Hepatocyte (in vitro differentiated cells): ENCODE measurements at regions not wholly inside any gene's neighbourhood (a gene's known extent, or its start where the extent isn't known, plus 50 kb on each side); places are given as distances from the start of the nearest gene placed in this dataset.

ENCODE experiments used
- EZH2 ChIP-seq: fragments of 200-600 bp; sonication (generic); IDR thresholded peaks from 2 replicates; pipeline ENCODE4 v1.6.1; 2016; ENCODE audit warnings: antibody characterized with exemption, mild to moderate bottlenecking, borderline replicate concordance
- TF ChIP-seq, protein P1 (sequence below): fragments of 200-600 bp; sonication (generic); IDR thresholded peaks from 2 replicates; pipeline ENCODE4 v1.5.1; 2016; ENCODE audit warnings: antibody characterized with exemption, mild to moderate bottlenecking; ENCODE audit not compliant: poor library complexity

- TF ChIP-seq, protein P1, sequence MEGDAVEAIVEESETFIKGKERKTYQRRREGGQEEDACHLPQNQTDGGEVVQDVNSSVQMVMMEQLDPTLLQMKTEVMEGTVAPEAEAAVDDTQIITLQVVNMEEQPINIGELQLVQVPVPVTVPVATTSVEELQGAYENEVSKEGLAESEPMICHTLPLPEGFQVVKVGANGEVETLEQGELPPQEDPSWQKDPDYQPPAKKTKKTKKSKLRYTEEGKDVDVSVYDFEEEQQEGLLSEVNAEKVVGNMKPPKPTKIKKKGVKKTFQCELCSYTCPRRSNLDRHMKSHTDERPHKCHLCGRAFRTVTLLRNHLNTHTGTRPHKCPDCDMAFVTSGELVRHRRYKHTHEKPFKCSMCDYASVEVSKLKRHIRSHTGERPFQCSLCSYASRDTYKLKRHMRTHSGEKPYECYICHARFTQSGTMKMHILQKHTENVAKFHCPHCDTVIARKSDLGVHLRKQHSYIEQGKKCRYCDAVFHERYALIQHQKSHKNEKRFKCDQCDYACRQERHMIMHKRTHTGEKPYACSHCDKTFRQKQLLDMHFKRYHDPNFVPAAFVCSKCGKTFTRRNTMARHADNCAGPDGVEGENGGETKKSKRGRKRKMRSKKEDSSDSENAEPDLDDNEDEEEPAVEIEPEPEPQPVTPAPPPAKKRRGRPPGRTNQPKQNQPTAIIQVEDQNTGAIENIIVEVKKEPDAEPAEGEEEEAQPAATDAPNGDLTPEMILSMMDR, result no peak
- no peak for TF ChIP-seq EZH2
These were observed 732.9 kb upstream of the LRRN3 start for GRCh38 chr7:110358028-110358427.
